K562 (cell line): ENCODE measurements at regions not wholly inside any gene's neighbourhood (a gene's known extent, or its start where the extent isn't known, plus 50 kb on each side); places are given as distances from the start of the nearest gene placed in this dataset.

Experiments used
- ATAC-seq: fragments of 200-7000 bp; cut with Tn5 transposase; 3 replicates; pipeline ENCODE4 v1.9.1; 2020; ENCODE audit warnings: moderate library complexity
- BruUV-seq: library from RNA; stranded (reverse); fragments of 400-500 nt; replicated peaks from 2 replicates; lab custom pipeline; 2021; lab: Mats Ljungman, UMichigan
- CTCF ChIA-PET: fragments of 300-600 bp; formaldehyde crosslinking; extraction: SDS; loops from one replicate; lab custom pipeline; 2021; ENCODE audit warnings: low intra/inter-chr PET ratio; lab: Yijun Ruan, JAX
- POLR2A ChIA-PET: fragments of 300-600, 350-650 bp; sonication (Branson Sonifier 250); formaldehyde crosslinking; extraction: SDS; loops from one replicate; lab custom pipeline; 2021; ENCODE audit warnings: antibody characterized with exemption, inconsistent platforms; lab: Yijun Ruan, JAX
- DNase-seq, 4 experiments: peaks; one replicate each; pipeline versions ENCODE4 v3.0.0 to v3.0.0-alpha.2; 2011 to 2018; ENCODE audit warnings: low spot score in 3 of 4, mixed read lengths in 3 of 4; ENCODE audit errors: extremely low read depth in 1 of 4
- FAIRE-seq: peaks from 2 replicates; lab custom pipeline; 2011; peaks lifted over from hg19 to GRCh38; lab: Jason Lieb, UNC
- H2AFZ ChIP-seq: 2 replicates; pipeline ENCODE4 v1.6.0; 2011; ENCODE audit warnings: low read depth, low read length, control low read depth, inconsistent platforms
- H3K27ac ChIP-seq: fragments of 200-600 bp; 3 replicates; pipeline ENCODE4 v1.8.0; 2011; ENCODE audit warnings: low read depth, mild to moderate bottlenecking, control low read depth, inconsistent platforms, low read length, moderate library complexity, mixed read lengths; ENCODE audit errors: extremely low read depth
- H3K27me3 ChIP-seq, 2 experiments: fragments of 300-600 bp in 1 of 2; 2 replicates in 1 of 2; 3 replicates in 1 of 2; pipeline versions ENCODE4 v1.6.0 to v1.8.0; 2011; ENCODE audit warnings: inconsistent platforms in 2 of 2, low read length in 2 of 2, mild to moderate bottlenecking in 1 of 2, mixed read lengths in 1 of 2, moderate library complexity in 1 of 2; ENCODE audit not compliant: control insufficient read depth in 2 of 2, insufficient read depth in 2 of 2
- H3K36me3 ChIP-seq: fragments of 300-600 bp; 3 replicates; pipeline ENCODE4 v1.8.0; 2011; ENCODE audit warnings: mild to moderate bottlenecking, low read length, inconsistent platforms; ENCODE audit not compliant: control insufficient read depth, insufficient read depth
- H3K4me1 ChIP-seq, 2 experiments: fragments of 200-600 bp in 1 of 2; replicated peaks in 1 of 2; 2 replicates in 1 of 2; 3 replicates in 1 of 2; pipeline versions ENCODE4 v1.5.1 to v1.8.0; 2011; ENCODE audit warnings: inconsistent platforms in 2 of 2, low read length in 2 of 2, mild to moderate bottlenecking in 1 of 2, mixed read lengths in 1 of 2, moderate library complexity in 1 of 2; ENCODE audit not compliant: control insufficient read depth in 2 of 2, insufficient read depth in 2 of 2
- H3K4me2 ChIP-seq: 2 replicates; pipeline ENCODE4 v1.6.1; 2011; ENCODE audit warnings: low read length, control low read depth, inconsistent platforms, mixed read lengths; ENCODE audit not compliant: insufficient read depth
- H3K4me3 ChIP-seq: fragments of 200-600 bp; sonication (generic), shearing (Covaris generic); 2 replicates; pipeline ENCODE4 v1.5.1; 2016; ENCODE audit warnings: control low read depth, inconsistent platforms
- H3K79me2 ChIP-seq: fragments of 200-600 bp; 3 replicates; pipeline ENCODE4 v1.8.0; 2011; ENCODE audit warnings: low read length, inconsistent platforms; ENCODE audit not compliant: control insufficient read depth, insufficient read depth
- H3K9ac ChIP-seq, 2 experiments: 2 replicates each; pipeline versions ENCODE4 v1.6.0 to v1.6.1; 2011; ENCODE audit warnings: low read depth in 2 of 2, low read length in 2 of 2, control low read depth in 1 of 2, inconsistent platforms in 1 of 2, mild to moderate bottlenecking in 1 of 2, mixed read lengths in 1 of 2; ENCODE audit not compliant: insufficient read depth in 1 of 2
- H3K9me1 ChIP-seq: one replicate; pipeline ENCODE4 v1.6.0; 2011; ENCODE audit warnings: inconsistent platforms, mild to moderate bottlenecking, low read length, moderate library complexity; ENCODE audit not compliant: control insufficient read depth, insufficient read depth
- H3K9me3 ChIP-seq: replicated peaks from 2 replicates; pipeline ENCODE4 v1.5.1; 2011; ENCODE audit warnings: low read depth, low read length, inconsistent platforms; ENCODE audit not compliant: control insufficient read depth, insufficient read depth
- H4K20me1 ChIP-seq: replicated peaks from 2 replicates; pipeline ENCODE4 v1.6.1; 2011; ENCODE audit warnings: low read length, inconsistent platforms, mixed read lengths; ENCODE audit not compliant: control insufficient read depth, insufficient read depth
- EP300 ChIP-seq: IDR thresholded peaks from 2 replicates; pipeline ENCODE4 v1.6.1; 2012; ENCODE audit warnings: low read length, improper control_type of control experiment
- EP400 ChIP-seq: fragments of 450-650 bp; IDR thresholded peaks from 2 replicates; pipeline ENCODE4 v1.6.1; 2017; ENCODE audit warnings: antibody characterized with exemption, mild to moderate bottlenecking, moderate library complexity
- GABPA ChIP-seq: fragments of 200-800 bp; sonication (Bioruptor generic); conservative IDR thresholded peaks from 2 replicates; pipeline ENCODE4 v1.6.1; 2016; ENCODE audit warnings: low read depth, missing genetic modification characterization, missing compliant biosample characterization
- HMG20A ChIP-seq: fragments of 450-650 bp; formaldehyde crosslinking; conservative IDR thresholded peaks from 2 replicates; pipeline ENCODE4 v1.4.0; 2020; ENCODE audit warnings: mild to moderate bottlenecking, mixed read lengths
- HNRNPH1 ChIP-seq: fragments of 200-400 bp; formaldehyde crosslinking; optimal IDR thresholded peaks from 2 replicates; pipeline ENCODE3; 2017; ENCODE audit warnings: low read depth, mild to moderate bottlenecking, low read length, moderate library complexity
- KAT8 ChIP-seq: fragments of 450-650 bp; IDR thresholded peaks from 2 replicates; pipeline ENCODE4 v1.6.1; 2016; ENCODE audit warnings: low read depth, mild to moderate bottlenecking
- KDM1A ChIP-seq, 2 experiments: fragments of 450-650 bp; IDR thresholded peaks; 2 replicates each; pipeline ENCODE4 v1.6.1; 2016; ENCODE audit warnings: mild to moderate bottlenecking in 2 of 2
- KLF6 ChIP-seq: fragments of 250-450 bp; sonication (Bioruptor Pico); IDR thresholded peaks from 2 replicates; pipeline ENCODE4 v1.4.0; 2020; ENCODE audit warnings: mild to moderate bottlenecking, moderate library complexity, borderline replicate concordance
- MCM5 ChIP-seq: fragments of 450-650 bp; IDR thresholded peaks from 2 replicates; pipeline ENCODE4 v1.6.1; 2016; ENCODE audit warnings: low read depth
- MEF2A ChIP-seq: IDR thresholded peaks from 2 replicates; pipeline ENCODE4 v1.6.1; 2011; ENCODE audit warnings: low read depth, mild to moderate bottlenecking, low read length, moderate library complexity; ENCODE audit not compliant: control insufficient read depth
- NCOA4 ChIP-seq: fragments of 450-650 bp; IDR thresholded peaks from 2 replicates; pipeline ENCODE4 v1.6.1; 2018; ENCODE audit warnings: mild to moderate bottlenecking; ENCODE audit not compliant: partially characterized antibody
- PCBP1 ChIP-seq: fragments of 200-400 bp; formaldehyde crosslinking; IDR thresholded peaks from 2 replicates; pipeline ENCODE4 v1.6.1; 2018; ENCODE audit warnings: mild to moderate bottlenecking, low read depth, low read length; ENCODE audit not compliant: poor library complexity, severe bottlenecking
- RB1 ChIP-seq: fragments of 450-650 bp; IDR thresholded peaks from 2 replicates; pipeline ENCODE4 v1.6.1; 2017; ENCODE audit warnings: low read depth, mild to moderate bottlenecking
- RBM14 ChIP-seq: fragments of 200-400 bp; formaldehyde crosslinking; IDR thresholded peaks from 2 replicates; pipeline ENCODE4 v1.6.1; 2018; ENCODE audit warnings: low read depth, mild to moderate bottlenecking, low read length, moderate library complexity, borderline replicate concordance; ENCODE audit not compliant: insufficient read depth
- RBM39 ChIP-seq: fragments of 200-400 bp; formaldehyde crosslinking; optimal IDR thresholded peaks from 2 replicates; pipeline ENCODE3; 2018; ENCODE audit warnings: low read depth, low read length
- SIN3A ChIP-seq, 2 experiments: fragments of 150-350 bp in 1 of 2; IDR thresholded peaks; 2 replicates each; pipeline ENCODE4 v1.6.1; 2011 to 2016; ENCODE audit warnings: borderline replicate concordance in 2 of 2, low read depth in 2 of 2, low read length in 2 of 2, mild to moderate bottlenecking in 2 of 2, moderate library complexity in 2 of 2; ENCODE audit not compliant: control insufficient read depth in 1 of 2
- SLC30A9 ChIP-seq: fragments of 250-450 bp; sonication (Bioruptor Pico); IDR thresholded peaks from 2 replicates; pipeline ENCODE4 v1.8.0; 2022; ENCODE audit warnings: mild to moderate bottlenecking, moderate library complexity
- ZKSCAN1 ChIP-seq: fragments of 150-350 bp; IDR thresholded peaks from 2 replicates; pipeline ENCODE4 v1.6.1; 2016; ENCODE audit warnings: low read depth, low read length
- ZNF133 ChIP-seq: fragments of 250-450 bp; sonication (Bioruptor Pico); IDR thresholded peaks from 2 replicates; pipeline ENCODE4 v1.4.0; 2020; ENCODE audit warnings: mild to moderate bottlenecking
- WGBS: fragments of 100-300 bp; shearing (Covaris generic); methylation state at CpG from one replicate; pipeline ENCODE4 v1.1.6; 2016; ENCODE audit warnings: low coverage, mixed read lengths; ENCODE audit not compliant: insufficient coverage; ENCODE audit errors: missing lambda C conversion rate; 5-methylcytosine and 5-hydroxymethylcytosine counted together
- in situ Hi-C: fragments of 300-500 bp; cut with MboI; formaldehyde crosslinking; loops from 4 replicates; pipeline ENCODE4 v1.15.0; 2018; ENCODE audit warnings: inconsistent platforms, mixed read lengths
- intact Hi-C: fragments of 100-400 bp; cut with micrococcal nuclease; formaldehyde crosslinking; loops from 2 replicates; pipeline ENCODE4 v1.14.2; 2022
- TF ChIP-seq, protein P1 (sequence below): fragments of 250-450 bp; sonication (Bioruptor Pico); IDR thresholded peaks from 2 replicates; pipeline ENCODE4 v1.4.0; 2020; ENCODE audit warnings: mild to moderate bottlenecking, moderate library complexity, borderline replicate concordance
- TF ChIP-seq, protein P2 (sequence below): fragments of 450-650 bp; formaldehyde crosslinking; conservative IDR thresholded peaks from 2 replicates; pipeline ENCODE4 v1.4.0; 2022; ENCODE audit warnings: mild to moderate bottlenecking, missing genetic modification characterization

DNA sequence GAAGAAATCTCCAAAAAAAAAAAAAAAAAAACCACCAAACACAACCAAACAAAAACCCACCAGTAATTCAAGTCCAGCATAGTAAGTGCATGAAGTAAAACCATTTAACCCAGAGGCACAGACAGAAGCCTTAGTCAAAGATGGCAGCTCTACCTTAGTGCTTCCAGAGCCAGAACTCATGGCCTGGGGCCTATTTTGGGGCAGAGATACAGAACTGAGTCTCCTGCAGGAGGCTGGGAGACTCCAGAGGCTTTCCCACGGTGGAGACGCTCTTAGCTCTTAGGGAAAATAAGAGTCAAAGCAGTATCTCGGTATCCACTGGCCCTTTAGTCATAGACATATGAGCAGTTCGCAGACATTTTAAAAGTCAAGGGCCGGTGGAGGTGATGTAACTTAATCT, 129.5 kb downstream of the GPX5 start (continued):
- TF ChIP-seq EP300 (no peak), PCBP1 (no peak), ZKSCAN1 (no peak), MCM5 (no peak), KLF6 (no peak), KDM1A (IDR thresholded peaks at IDR 0.05) (no peak), MEF2A (no peak)
- TF ChIP-seq, protein P1, sequence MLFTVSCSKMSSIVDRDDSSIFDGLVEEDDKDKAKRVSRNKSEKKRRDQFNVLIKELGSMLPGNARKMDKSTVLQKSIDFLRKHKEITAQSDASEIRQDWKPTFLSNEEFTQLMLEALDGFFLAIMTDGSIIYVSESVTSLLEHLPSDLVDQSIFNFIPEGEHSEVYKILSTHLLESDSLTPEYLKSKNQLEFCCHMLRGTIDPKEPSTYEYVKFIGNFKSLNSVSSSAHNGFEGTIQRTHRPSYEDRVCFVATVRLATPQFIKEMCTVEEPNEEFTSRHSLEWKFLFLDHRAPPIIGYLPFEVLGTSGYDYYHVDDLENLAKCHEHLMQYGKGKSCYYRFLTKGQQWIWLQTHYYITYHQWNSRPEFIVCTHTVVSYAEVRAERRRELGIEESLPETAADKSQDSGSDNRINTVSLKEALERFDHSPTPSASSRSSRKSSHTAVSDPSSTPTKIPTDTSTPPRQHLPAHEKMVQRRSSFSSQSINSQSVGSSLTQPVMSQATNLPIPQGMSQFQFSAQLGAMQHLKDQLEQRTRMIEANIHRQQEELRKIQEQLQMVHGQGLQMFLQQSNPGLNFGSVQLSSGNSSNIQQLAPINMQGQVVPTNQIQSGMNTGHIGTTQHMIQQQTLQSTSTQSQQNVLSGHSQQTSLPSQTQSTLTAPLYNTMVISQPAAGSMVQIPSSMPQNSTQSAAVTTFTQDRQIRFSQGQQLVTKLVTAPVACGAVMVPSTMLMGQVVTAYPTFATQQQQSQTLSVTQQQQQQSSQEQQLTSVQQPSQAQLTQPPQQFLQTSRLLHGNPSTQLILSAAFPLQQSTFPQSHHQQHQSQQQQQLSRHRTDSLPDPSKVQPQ (CRISPR knock-in tag), result no peak

DNA sequence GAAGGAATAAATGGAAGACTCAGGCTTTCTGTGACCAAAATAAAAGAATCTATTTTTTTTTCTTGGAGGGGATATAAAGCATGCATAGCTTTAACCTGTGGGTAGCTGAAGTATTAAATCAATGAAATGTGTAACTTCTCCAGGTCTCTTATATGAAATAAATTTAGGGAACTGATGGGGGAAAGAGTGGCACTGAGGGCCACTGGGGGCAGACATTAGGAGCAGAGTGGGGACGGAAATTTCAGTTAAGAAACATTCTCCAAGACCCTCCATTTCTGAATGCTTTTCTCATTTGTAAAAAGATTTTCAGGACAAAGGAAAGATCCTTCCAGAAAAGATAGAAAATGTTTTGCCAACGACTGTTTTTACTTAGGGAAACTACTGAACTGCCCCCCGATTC, 131.0 kb downstream of the GPX5 start:
- no peak overlapping the region for H3K27ac ChIP-seq
- ChIA-PET POLR2A (no interaction called here), CTCF (interaction anchor here (0.5 kb wide), 1 partner anchor 757 kb away, joined by 3 read pairs; no protein-coding TSS in a partner anchor)
- no peaks in the 10 kb centered on the region for H4K20me1 ChIP-seq
- FAIRE-seq (no peak), DNase-seq (no peak), ATAC-seq (no peak)
- 70% methylated on average over 3 of the region's 3 CpGs for WGBS
- intact Hi-C loops, result no loop called here
- in situ Hi-C loops, result no loop called here
- H3K4me3 ChIP-seq, result no peak overlapping the region
- H2AFZ ChIP-seq, result no peak overlapping the region
- peaks cover 0 to 7% of the 10 kb centered on the region in 2 experiments; a peak in 2 of 5 replicates for H3K4me1 ChIP-seq
- no peaks in the 10 kb centered on the region for H3K36me3 ChIP-seq
- H3K27me3 ChIP-seq, result no peaks in the 10 kb centered on the region
- no peak overlapping the region for H3K4me2 ChIP-seq
- H3K9me1 ChIP-seq, result no peaks in the 10 kb centered on the region
- no peaks in the 10 kb centered on the region for H3K9me3 ChIP-seq
- no peaks in the 10 kb centered on the region for H3K79me2 ChIP-seq
- H3K9ac ChIP-seq, result no peak overlapping the region
- BruUV-seq, result no TSS peak
- no peak for TF ChIP-seq HMG20A
- TF ChIP-seq ZNF133, result no peak
- no peak for TF ChIP-seq RBM14
- no peak for TF ChIP-seq RBM39
- no peak for TF ChIP-seq SIN3A (IDR thresholded peaks at IDR 0.05; ENCODE audit: borderline replicate concordance in 2 of 2, control insufficient read depth in 1 of 2, low read depth in 2 of 2, low read length in 2 of 2)
- TF ChIP-seq, protein P2, sequence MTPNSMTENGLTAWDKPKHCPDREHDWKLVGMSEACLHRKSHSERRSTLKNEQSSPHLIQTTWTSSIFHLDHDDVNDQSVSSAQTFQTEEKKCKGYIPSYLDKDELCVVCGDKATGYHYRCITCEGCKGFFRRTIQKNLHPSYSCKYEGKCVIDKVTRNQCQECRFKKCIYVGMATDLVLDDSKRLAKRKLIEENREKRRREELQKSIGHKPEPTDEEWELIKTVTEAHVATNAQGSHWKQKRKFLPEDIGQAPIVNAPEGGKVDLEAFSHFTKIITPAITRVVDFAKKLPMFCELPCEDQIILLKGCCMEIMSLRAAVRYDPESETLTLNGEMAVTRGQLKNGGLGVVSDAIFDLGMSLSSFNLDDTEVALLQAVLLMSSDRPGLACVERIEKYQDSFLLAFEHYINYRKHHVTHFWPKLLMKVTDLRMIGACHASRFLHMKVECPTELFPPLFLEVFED (CRISPR knock-in tag), result no peak
- TF ChIP-seq GABPA (tag), result no peak
- no peak for TF ChIP-seq RB1
- TF ChIP-seq KAT8, result no peak
- no peak for TF ChIP-seq HNRNPH1
- no peak for TF ChIP-seq EP300
- no peak for TF ChIP-seq SLC30A9
- TF ChIP-seq NCOA4, result no peak
- TF ChIP-seq EP400, result no peak
